Choroid plexus epithelial cell (primary cell): ENCODE measurements at regions not wholly inside any gene's neighbourhood (a gene's known extent, or its start where the extent isn't known, plus 50 kb on each side); places are given as distances from the start of the nearest gene placed in this dataset.
A peak's percentile ranks its signal among the peaks of the same experiment; 100 is the strongest.

Experiments used
- DNase-seq: peaks from one replicate; pipeline ENCODE4 v3.0.0-alpha.2; 2010; ENCODE audit warnings: low read depth
- H3K4me3 ChIP-seq: 2 replicates; pipeline ENCODE4 v1.5.1; 2011; ENCODE audit warnings: low read depth, mild to moderate bottlenecking, control low read depth, low read length, moderate library complexity
- TF ChIP-seq, protein P1 (sequence below): conservative IDR thresholded peaks from 2 replicates; pipeline ENCODE4 v1.5.1; 2011; ENCODE audit warnings: low read depth, mild to moderate bottlenecking, control low read depth, inconsistent platforms, low read length, moderate library complexity

DNA sequence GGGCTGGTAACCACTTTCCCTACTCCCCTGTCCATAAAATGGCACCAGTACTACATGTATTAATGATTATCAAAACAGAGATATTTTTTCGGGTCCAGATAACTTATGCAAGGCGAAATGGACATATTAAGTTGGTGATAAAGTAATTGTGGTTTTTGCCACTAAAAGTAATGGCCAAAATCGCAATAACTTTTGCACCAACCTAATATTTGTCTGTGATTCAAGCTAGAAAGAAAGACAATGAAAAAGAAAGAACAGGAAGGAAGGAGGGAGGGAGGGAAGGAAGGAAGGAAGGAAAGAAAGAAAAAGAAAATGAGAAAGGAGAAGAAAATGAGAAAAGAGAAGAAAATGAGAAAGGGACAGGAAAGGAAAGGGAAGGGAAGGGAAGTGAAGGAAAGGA is 922.9 kb downstream of the TBC1D32 start:
- H3K4me3 ChIP-seq = no peak overlapping the region
- DNase-seq = no peak
- TF ChIP-seq, protein P1, sequence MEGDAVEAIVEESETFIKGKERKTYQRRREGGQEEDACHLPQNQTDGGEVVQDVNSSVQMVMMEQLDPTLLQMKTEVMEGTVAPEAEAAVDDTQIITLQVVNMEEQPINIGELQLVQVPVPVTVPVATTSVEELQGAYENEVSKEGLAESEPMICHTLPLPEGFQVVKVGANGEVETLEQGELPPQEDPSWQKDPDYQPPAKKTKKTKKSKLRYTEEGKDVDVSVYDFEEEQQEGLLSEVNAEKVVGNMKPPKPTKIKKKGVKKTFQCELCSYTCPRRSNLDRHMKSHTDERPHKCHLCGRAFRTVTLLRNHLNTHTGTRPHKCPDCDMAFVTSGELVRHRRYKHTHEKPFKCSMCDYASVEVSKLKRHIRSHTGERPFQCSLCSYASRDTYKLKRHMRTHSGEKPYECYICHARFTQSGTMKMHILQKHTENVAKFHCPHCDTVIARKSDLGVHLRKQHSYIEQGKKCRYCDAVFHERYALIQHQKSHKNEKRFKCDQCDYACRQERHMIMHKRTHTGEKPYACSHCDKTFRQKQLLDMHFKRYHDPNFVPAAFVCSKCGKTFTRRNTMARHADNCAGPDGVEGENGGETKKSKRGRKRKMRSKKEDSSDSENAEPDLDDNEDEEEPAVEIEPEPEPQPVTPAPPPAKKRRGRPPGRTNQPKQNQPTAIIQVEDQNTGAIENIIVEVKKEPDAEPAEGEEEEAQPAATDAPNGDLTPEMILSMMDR = no peak

DNA sequence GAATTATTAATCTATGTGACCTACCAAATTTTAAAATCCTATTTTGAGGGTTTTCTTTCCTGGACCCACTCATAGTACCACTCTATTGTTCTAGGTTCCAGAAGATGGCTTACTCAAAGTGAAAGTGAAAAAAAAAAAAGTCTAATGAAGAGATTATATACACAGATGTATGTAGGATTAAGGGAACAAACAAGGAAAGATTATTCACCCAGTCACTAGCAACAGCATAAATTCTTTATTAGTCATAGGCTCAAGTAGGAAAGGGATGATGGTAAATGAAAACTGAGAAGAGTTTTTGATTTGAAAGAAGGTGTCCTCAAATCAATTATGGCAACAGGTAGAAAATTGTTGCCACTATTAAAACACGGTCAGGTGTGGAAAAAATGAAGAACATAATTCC is 923.7 kb downstream of the TBC1D32 start:
- TF ChIP-seq, protein P1 = no peak
- DNase-seq = no peak
- no peak overlapping the region for H3K4me3 ChIP-seq

DNA sequence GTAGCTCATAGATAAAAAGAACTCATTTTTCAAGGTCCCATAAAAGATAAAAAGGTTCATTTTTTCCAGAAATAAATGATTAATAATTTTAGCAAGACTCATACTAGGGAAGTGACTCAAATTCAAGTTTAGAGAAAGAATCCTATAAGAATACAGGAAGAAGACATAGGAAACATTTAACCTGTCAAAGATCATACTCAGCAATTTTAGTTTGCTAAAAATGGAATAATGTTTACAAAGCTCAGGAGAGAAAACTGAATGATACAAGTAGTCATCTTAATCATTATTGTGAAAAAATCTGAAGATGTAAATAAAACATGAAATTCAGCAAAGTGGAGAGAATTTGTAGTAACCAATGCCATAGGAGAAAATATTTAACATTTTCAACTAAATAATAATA is 926.6 kb downstream of the TBC1D32 start:
- TF ChIP-seq, protein P1 = no peak
- no peak overlapping the region for H3K4me3 ChIP-seq
- no peak for DNase-seq

DNA sequence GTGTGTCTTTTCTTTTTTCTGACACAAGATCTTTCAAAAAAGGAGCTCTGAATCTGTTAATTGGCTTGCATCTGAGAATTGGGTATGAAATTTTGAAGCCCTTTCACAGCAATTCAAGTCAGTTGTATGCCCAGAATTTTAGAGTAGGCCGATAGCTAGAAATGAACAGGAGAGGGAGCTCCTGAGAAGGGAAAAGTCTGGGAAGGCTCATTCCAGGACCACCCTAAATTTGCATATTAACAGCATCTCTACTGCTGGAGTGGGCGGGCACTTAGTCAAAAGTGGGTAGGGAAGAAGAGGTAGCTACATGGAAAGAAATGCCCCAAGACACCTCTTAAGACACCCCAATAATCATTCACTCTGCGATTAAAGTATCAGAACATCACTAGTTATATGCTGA is 928.3 kb downstream of the TBC1D32 start:
- H3K4me3 ChIP-seq = no peak overlapping the region
- no peak for DNase-seq
- TF ChIP-seq, protein P1 = peak; percentile 3

DNA sequence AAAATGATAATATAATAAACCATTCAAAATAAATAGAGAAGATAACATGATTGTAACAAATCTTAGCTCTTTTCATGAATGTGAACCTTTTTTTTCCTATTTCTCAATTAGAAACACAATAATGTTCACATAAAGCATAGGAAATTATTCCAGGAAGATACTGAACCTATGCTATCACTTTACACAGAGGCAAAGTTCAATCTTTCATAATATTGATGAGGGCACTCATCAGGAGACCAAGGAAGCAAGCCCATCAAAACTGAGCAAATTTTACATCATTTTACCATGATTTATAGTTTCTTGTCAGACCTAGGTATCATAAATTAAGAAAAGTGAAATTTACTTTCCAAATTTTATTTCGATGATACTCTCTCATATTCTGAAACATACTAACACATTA is 938.5 kb downstream of the TBC1D32 start:
- TF ChIP-seq, protein P1 = no peak
- H3K4me3 ChIP-seq = no peak overlapping the region

DNA sequence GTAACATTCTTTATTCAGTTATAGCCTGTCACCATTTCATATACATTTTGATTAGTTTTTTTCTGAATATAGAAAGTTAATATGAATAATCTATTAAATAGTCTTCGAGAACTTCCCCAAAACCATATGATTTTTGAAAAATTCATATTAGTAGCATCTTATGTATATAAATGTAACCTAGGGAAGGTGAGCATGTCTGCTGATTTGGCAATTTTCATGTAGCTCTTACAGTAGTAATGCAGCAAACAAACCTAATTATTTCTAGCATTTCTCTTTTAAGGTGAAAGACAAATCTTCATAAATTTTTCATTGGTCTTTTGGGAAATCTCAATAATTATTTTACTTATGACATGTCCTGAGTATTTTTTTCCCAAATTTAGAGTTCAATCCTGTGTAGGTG is 939.0 kb downstream of the TBC1D32 start:
- no peak overlapping the region for H3K4me3 ChIP-seq
- DNase-seq = no peak
- TF ChIP-seq, protein P1 = no peak

More for the DNA sequence above, 938.5 kb downstream of the TBC1D32 start:
- DNase-seq = no peak

DNA sequence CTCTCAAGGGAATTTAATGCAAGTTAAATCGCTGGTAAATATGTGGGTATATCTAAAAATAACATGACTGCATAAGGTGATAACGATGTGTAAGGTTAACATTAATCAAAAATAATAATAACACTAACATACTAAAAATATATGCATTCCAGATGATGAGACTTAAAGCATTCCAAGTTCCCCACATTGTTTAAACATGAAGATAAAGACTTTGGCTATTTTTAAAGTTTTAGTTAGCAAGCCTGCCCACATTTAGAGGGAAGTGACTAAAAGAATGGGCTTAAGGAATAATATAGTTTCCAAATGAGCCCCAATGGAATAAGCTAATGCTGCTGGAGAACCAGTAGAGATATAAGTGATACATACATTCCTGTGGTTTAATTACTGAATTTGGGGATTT is 941.3 kb downstream of the TBC1D32 start:
- TF ChIP-seq, protein P1 = no peak
- no peak overlapping the region for H3K4me3 ChIP-seq
- DNase-seq = no peak
